B cell (primary cell): ENCODE measurements at regions not wholly inside any gene's neighbourhood (a gene's known extent, or its start where the extent isn't known, plus 50 kb on each side); places are given as distances from the start of the nearest gene placed in this dataset.

ENCODE experiments used
- ATAC-seq: fragments of 200-7000 bp; cut with Tn5 transposase; one replicate; pipeline ENCODE4 v1.10.0; 2021; ENCODE audit warnings: low read depth, mild to moderate bottlenecking, moderate number of reproducible peaks, moderate library complexity
- CTCF ChIA-PET: fragments of 350-600 bp; sonication (Branson Sonifier 250); formaldehyde crosslinking; loops from one replicate; lab custom pipeline; 2021; ENCODE audit warnings: antibody characterized with exemption, inconsistent platforms; lab: Charles Lee
- POLR2A ChIA-PET: fragments of 350-600 bp; sonication (Branson Sonifier 250); formaldehyde crosslinking; loops from one replicate; lab custom pipeline; 2021; ENCODE audit warnings: antibody characterized with exemption; lab: Charles Lee
- DNase-seq: peaks from one replicate; pipeline ENCODE4 v3.0.0; 2013
- H2AFZ ChIP-seq: 2 replicates; pipeline ENCODE4 v1.6.1; 2012; ENCODE audit warnings: mild to moderate bottlenecking, low read depth, low read length; ENCODE audit not compliant: insufficient read depth, poor library complexity, severe bottlenecking
- H3K27ac ChIP-seq, 2 donors: 1 replicate in 1 of 2; 2 replicates in 1 of 2; pipeline ENCODE4 v1.5.1; 2012 to 2013; ENCODE audit warnings: low read length in 2 of 2, mild to moderate bottlenecking in 2 of 2, moderate library complexity in 1 of 2
- H3K27me3 ChIP-seq, 4 experiments: fragments of 200-600 bp in 1 of 4; sonication (generic) in 1 of 4; replicated peaks in 1 of 4; 1 replicate in 2 of 4; 2 replicates in 2 of 4; pipeline versions ENCODE4 v1.6.1 to v1.7.0; 2013 to 2016; ENCODE audit warnings: low read length in 3 of 4, mild to moderate bottlenecking in 2 of 4, mixed read lengths in 1 of 4, moderate library complexity in 1 of 4; ENCODE audit not compliant: insufficient read depth in 4 of 4, control insufficient read depth in 3 of 4; ENCODE audit errors: control extremely low read depth in 1 of 4
- H3K36me3 ChIP-seq, 2 experiments: replicated peaks in 1 of 2; 1 replicate in 1 of 2; 2 replicates in 1 of 2; pipeline versions ENCODE4 v1.6.1 to v1.7.1; 2013; ENCODE audit warnings: low read length in 1 of 2; ENCODE audit not compliant: insufficient read depth in 2 of 2, control insufficient read depth in 1 of 2; ENCODE audit errors: control extremely low read depth in 1 of 2, extremely low read depth in 1 of 2
- H3K4me1 ChIP-seq, 2 donors: fragments of 200-600 bp in 1 of 2; sonication (generic) in 1 of 2; 1 replicate in 1 of 2; 2 replicates in 1 of 2; pipeline versions ENCODE4 v1.5.1 to v1.6.1; 2013 to 2017; ENCODE audit warnings: low read length in 2 of 2; ENCODE audit not compliant: control insufficient read depth in 2 of 2, insufficient read depth in 2 of 2
- H3K4me2 ChIP-seq: replicated peaks from 2 replicates; pipeline ENCODE3; 2012; ENCODE audit warnings: mild to moderate bottlenecking, low read depth, low read length; ENCODE audit not compliant: poor library complexity, severe bottlenecking
- H3K4me3 ChIP-seq, 5 experiments: fragments of 200-600 bp in 1 of 5; sonication (generic) in 1 of 5; 1 replicate in 3 of 5; 2 replicates in 2 of 5; pipeline versions ENCODE4 v1.5.1 to v1.7.0; 2011 to 2016; ENCODE audit warnings: low read length in 4 of 5, mild to moderate bottlenecking in 4 of 5, low read depth in 2 of 5, control low read depth in 1 of 5, moderate library complexity in 1 of 5; ENCODE audit not compliant: insufficient read depth in 1 of 5; ENCODE audit errors: control extremely low read depth in 1 of 5, extremely low read depth in 1 of 5
- H3K79me2 ChIP-seq: fragments of 200-600 bp; sonication (generic); one replicate; pipeline ENCODE4 v1.6.0; 2016; ENCODE audit warnings: low read length; ENCODE audit not compliant: control insufficient read depth, insufficient read depth
- H3K9ac ChIP-seq: fragments of 200-600 bp; sonication (generic); 2 replicates; pipeline ENCODE4 v1.6.1; 2017; ENCODE audit warnings: mild to moderate bottlenecking, low read length, moderate library complexity
- H3K9me3 ChIP-seq, 3 donors: one replicate each; pipeline versions ENCODE4 v1.6.1 to v1.7.1; 2013; ENCODE audit warnings: low read length in 2 of 3; ENCODE audit not compliant: control insufficient read depth in 2 of 3, insufficient read depth in 1 of 3; ENCODE audit errors: control extremely low read depth in 1 of 3
- H4K20me1 ChIP-seq: 2 replicates; pipeline ENCODE4 v1.6.0; 2012; ENCODE audit warnings: mild to moderate bottlenecking, low read length; ENCODE audit not compliant: insufficient read depth, control insufficient read depth, poor library complexity, severe bottlenecking
- H3K27ac Mint-ChIP-seq: one replicate; pipeline ENCODE4 v1.8.0; 2021; ENCODE audit warnings: mixed read lengths
- H3K27me3 Mint-ChIP-seq: one replicate; pipeline ENCODE4 v1.8.0; 2021; ENCODE audit warnings: mixed read lengths
- H3K4me1 Mint-ChIP-seq: one replicate; pipeline ENCODE4 v1.8.0; 2021; ENCODE audit warnings: mixed read lengths
- H3K4me3 Mint-ChIP-seq: one replicate; pipeline ENCODE4 v1.8.0; 2021; ENCODE audit warnings: mixed read lengths
- H3K9me3 Mint-ChIP-seq: one replicate; pipeline ENCODE4 v1.8.0; 2022; ENCODE audit warnings: mixed read lengths; ENCODE audit not compliant: insufficient read depth
- CTCF ChIP-seq: fragments of 200-600 bp; IDR thresholded peaks from one replicate; pipeline ENCODE4 v1.8.0; 2022; ENCODE audit warnings: antibody characterized with exemption, mild to moderate bottlenecking
- EZH2 ChIP-seq: IDR thresholded peaks from 2 replicates; pipeline ENCODE4 v1.6.1; 2012; ENCODE audit warnings: borderline replicate concordance, low read depth, mild to moderate bottlenecking, moderate library complexity, low read length; ENCODE audit not compliant: insufficient read depth, poor library complexity, severe bottlenecking
- WGBS: methylation state at CpG from one replicate; pipeline ENCODE4 v1.1.5; 2013; ENCODE audit warnings: missing lambda C conversion rate; ENCODE audit not compliant: insufficient coverage; 5-methylcytosine and 5-hydroxymethylcytosine counted together
- intact Hi-C: fragments of 100-400 bp; cut with micrococcal nuclease; formaldehyde crosslinking; loops from one replicate; pipeline ENCODE4 v1.10.0; 2022

DNA sequence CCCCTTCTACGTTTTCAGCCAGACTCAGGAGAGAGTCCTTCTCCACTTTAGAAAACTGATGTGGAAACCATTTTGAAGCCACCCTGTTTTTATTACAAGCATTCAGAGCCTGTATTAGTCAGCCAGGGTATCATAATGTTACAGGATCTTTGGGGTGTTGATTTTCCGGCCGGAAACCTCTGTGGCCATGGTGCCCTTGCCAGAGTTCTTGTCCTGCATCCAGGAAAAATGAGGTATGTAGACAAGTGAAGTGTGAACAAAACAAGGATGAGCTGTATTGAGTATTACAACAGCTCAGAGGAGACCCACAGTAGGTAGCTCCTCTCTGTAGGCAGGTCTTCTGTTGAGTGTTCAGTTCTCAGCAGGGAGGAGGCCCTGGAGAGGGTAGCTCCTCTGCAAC is 241.0 kb upstream of the COPS8 start:
- CTCF ChIA-PET = no interaction called here
- Histone ChIP-seq H3K4me3 (no peak overlapping the region), H2AFZ (no peak overlapping the region), H3K9ac (no peak overlapping the region), H4K20me1 (no peaks in the 10 kb centered on the region), H3K4me1 (no peaks in the 10 kb centered on the region), H3K36me3 (no peaks in the 10 kb centered on the region), H3K9me3 (peaks cover 0 to 12% (median 0%) of the 10 kb centered on the region in 3 donors), H3K4me2 (no peak overlapping the region), H3K79me2 (no peaks in the 10 kb centered on the region), H3K27ac (no peak overlapping the region), H3K27me3 (no peaks in the 10 kb centered on the region)
- no peak overlapping the region for H3K4me3 Mint-ChIP-seq
- H3K27me3 Mint-ChIP-seq = peaks cover 11% of the 10 kb centered on the region
- DNase-seq = no peak
- intact Hi-C loops = no loop called here
- WGBS = 89% methylated on average over 2 of the region's 3 CpGs
- ATAC-seq = no peak
- no peak for TF ChIP-seq CTCF
- no peak for TF ChIP-seq EZH2
- H3K4me1 Mint-ChIP-seq = no peaks in the 10 kb centered on the region
- POLR2A ChIA-PET = no interaction called here
- H3K9me3 Mint-ChIP-seq = peaks cover 4% of the 10 kb centered on the region
- H3K27ac Mint-ChIP-seq = no peak overlapping the region

- no peak overlapping the region for H3K4me3 ChIP-seq
- POLR2A ChIA-PET = no interaction called here
- intact Hi-C loops = no loop called here
These were observed 238.7 kb upstream of the COPS8 start for GRCh38 chr2:236847023-236847422.

More at GRCh38 chr2:236847023-236847422, 238.7 kb upstream of the COPS8 start:
- H3K36me3 ChIP-seq = no peaks in the 10 kb centered on the region
- peaks cover 0 to 12% (median 0%) of the 10 kb centered on the region in 3 donors for H3K9me3 ChIP-seq
- H3K4me1 ChIP-seq = no peaks in the 10 kb centered on the region
- no peaks in the 10 kb centered on the region for H3K79me2 ChIP-seq
- H3K9ac ChIP-seq = no peak overlapping the region
- DNase-seq = no peak
- H4K20me1 ChIP-seq = no peaks in the 10 kb centered on the region
- no peak for ATAC-seq
- no peak overlapping the region for H3K27ac Mint-ChIP-seq
- CTCF ChIA-PET = no interaction called here
- peaks cover 7% of the 10 kb centered on the region for H3K27me3 Mint-ChIP-seq
- no peak overlapping the region for H3K27ac ChIP-seq
- TF ChIP-seq CTCF = no peak
- TF ChIP-seq EZH2 = no peak
- no peak overlapping the region for H3K4me2 ChIP-seq
- 61% methylated on average over 5 of the region's 6 CpGs for WGBS
- no peak overlapping the region for H2AFZ ChIP-seq
- no peaks in the 10 kb centered on the region for H3K4me1 Mint-ChIP-seq
- peaks cover 4% of the 10 kb centered on the region for H3K9me3 Mint-ChIP-seq
- no peak overlapping the region for H3K4me3 Mint-ChIP-seq
- no peaks in the 10 kb centered on the region for H3K27me3 ChIP-seq
